ENCODE measurements at regions not wholly inside any gene's neighbourhood (a gene's known extent, or its start where the extent isn't known, plus 50 kb on each side); places are given as distances from the start of the nearest gene placed in this dataset.
"Not testable (repeated sequence)": the region's sequence is repeated elsewhere in the genome, so short reads cannot be mapped to it uniquely, and the experiment has no call there.

DNA sequence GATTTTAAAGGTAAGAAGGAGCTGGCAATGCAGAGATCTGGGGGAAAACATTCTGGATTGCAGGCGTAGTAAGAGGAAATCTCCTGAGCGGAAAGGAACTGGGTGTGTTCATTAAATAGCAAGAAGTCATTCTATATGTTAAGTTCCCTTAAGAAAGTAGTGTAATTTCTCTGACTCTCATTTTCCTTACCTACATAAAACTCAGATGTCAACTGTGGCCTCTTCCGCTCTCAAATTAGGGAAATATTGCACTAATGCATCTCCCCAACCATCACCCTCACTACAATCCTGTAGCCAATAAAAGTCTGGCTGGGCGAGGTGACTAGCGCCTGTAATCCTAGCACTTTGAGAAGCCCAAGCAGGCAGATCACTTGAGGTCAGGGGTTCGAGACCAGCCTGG, 89.0 kb upstream of the CDC42EP3 start:
- 59 to 81% (median 80%) methylated on average over 6 of the region's 6 CpGs for WGBS, 5 donors
- peak overlapping the region in 2 of 8 donors; percentile 85 for H3K27ac ChIP-seq
- TF ChIP-seq, protein P1, sequence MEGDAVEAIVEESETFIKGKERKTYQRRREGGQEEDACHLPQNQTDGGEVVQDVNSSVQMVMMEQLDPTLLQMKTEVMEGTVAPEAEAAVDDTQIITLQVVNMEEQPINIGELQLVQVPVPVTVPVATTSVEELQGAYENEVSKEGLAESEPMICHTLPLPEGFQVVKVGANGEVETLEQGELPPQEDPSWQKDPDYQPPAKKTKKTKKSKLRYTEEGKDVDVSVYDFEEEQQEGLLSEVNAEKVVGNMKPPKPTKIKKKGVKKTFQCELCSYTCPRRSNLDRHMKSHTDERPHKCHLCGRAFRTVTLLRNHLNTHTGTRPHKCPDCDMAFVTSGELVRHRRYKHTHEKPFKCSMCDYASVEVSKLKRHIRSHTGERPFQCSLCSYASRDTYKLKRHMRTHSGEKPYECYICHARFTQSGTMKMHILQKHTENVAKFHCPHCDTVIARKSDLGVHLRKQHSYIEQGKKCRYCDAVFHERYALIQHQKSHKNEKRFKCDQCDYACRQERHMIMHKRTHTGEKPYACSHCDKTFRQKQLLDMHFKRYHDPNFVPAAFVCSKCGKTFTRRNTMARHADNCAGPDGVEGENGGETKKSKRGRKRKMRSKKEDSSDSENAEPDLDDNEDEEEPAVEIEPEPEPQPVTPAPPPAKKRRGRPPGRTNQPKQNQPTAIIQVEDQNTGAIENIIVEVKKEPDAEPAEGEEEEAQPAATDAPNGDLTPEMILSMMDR (IDR thresholded peaks at IDR 0.05 in 8 of 11, conservative IDR thresholded peaks at IDR 0.05 in 3 of 11) = no peak
- TF ChIP-seq POLR2AphosphoS5 (IDR thresholded peaks at IDR 0.05) = no peak
- no peak for TF ChIP-seq POLR2A (IDR thresholded peaks at IDR 0.05)
- no peak overlapping the region for H3K4me3 ChIP-seq
- intact Hi-C loops (cut with DNase I; ENCODE audit: low total_unique reads) = no loop called here
- H3K4me1 ChIP-seq = peaks cover 0 to 16% (median 0%) of the 10 kb centered on the region in 6 donors
- H3K27me3 ChIP-seq (replicated peaks in 1 of 7) = no peaks in the 10 kb centered on the region
- H3K36me3 ChIP-seq = no peaks in the 10 kb centered on the region
- no peaks in the 10 kb centered on the region for H3K9me3 ChIP-seq
- no peak for DNase-seq

DNA sequence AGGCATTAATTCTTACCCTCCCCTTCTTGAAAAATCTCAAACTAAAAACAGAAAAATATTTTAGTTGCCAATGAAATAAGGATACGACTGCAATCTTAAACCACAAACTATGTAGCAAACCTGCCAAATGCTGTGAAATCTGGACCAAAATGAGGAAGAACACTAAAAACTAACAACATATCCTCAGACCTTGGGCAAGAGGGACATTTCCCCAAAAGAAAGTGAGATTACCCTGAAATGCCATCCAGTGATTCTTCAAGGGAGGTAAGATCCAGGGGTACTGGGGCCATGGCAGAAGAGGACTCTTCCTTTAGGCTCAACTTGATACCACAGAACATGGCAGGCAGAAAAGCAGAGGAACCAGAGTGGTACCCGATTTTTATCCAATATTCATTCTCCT, 90.8 kb upstream of the CDC42EP3 start:
- Histone ChIP-seq H3K4me1 (peaks cover 0 to 21% (median 1%) of the 10 kb centered on the region in 6 donors), H3K27ac (peak overlapping the region in 5 of 8 donors; percentile 55 to 85 (median 72)), H3K4me3 (peak overlapping the region in 1 of 8 donors; percentile 40)
- intact Hi-C loops (cut with DNase I; ENCODE audit: low total_unique reads); H3K36me3 ChIP-seq; H3K27me3 ChIP-seq (replicated peaks in 1 of 7); H3K9me3 ChIP-seq; DNase-seq: not testable (repeated sequence)
- WGBS, 5 donors = 50 to 74% (median 62%) methylated on average over 2 of the region's 2 CpGs

- H3K4me1 ChIP-seq = peaks cover 0 to 42% (median 5%) of the 10 kb centered on the region in 6 donors
- DNase-seq = no peak
- intact Hi-C loops (cut with DNase I; ENCODE audit: low total_unique reads) = no loop called here
- 3 to 15% (median 6%) methylated on average over 2 of the region's 2 CpGs for WGBS, 5 donors
- TF ChIP-seq POLR2AphosphoS5 (IDR thresholded peaks at IDR 0.05) (no peak), POLR2A (IDR thresholded peaks at IDR 0.05) (no peak)
- TF ChIP-seq, protein P1 (IDR thresholded peaks at IDR 0.05 in 8 of 11, conservative IDR thresholded peaks at IDR 0.05 in 3 of 11) = no peak
- H3K4me3 ChIP-seq = no peak overlapping the region
- no peaks in the 10 kb centered on the region for H3K27me3 ChIP-seq (replicated peaks in 1 of 7)
- peaks cover 0 to 3% (median 0%) of the 10 kb centered on the region in 8 donors for H3K9me3 ChIP-seq
- H3K36me3 ChIP-seq = no peaks in the 10 kb centered on the region
- H3K27ac ChIP-seq = peak overlapping the region in 5 of 8 donors; percentile 26 to 85 (median 61)
Measured at GRCh38 chr2:37764739-37765138, 93.3 kb upstream of the CDC42EP3 start.

GRCh38 chr2:37766106-37766505, 94.7 kb upstream of the CDC42EP3 start:
- H3K36me3 ChIP-seq = no peaks in the 10 kb centered on the region
- no peak for DNase-seq
- peaks cover 0 to 3% (median 0%) of the 10 kb centered on the region in 8 donors for H3K9me3 ChIP-seq
- H3K4me1 ChIP-seq = peaks cover 0 to 43% (median 5%) of the 10 kb centered on the region in 6 donors
- intact Hi-C loops (cut with DNase I; ENCODE audit: low total_unique reads) = no loop called here
- H3K4me3 ChIP-seq = no peak overlapping the region
- no peaks in the 10 kb centered on the region for H3K27me3 ChIP-seq (replicated peaks in 1 of 7)
- WGBS, 5 donors = 53 to 77% (median 66%) methylated on average over 3 of the region's 3 CpGs
- TF ChIP-seq POLR2AphosphoS5 (IDR thresholded peaks at IDR 0.05) (no peak), POLR2A (IDR thresholded peaks at IDR 0.05) (no peak)
- TF ChIP-seq, protein P1 (IDR thresholded peaks at IDR 0.05 in 8 of 11, conservative IDR thresholded peaks at IDR 0.05 in 3 of 11) = no peak
- peak overlapping the region in 5 of 8 donors; percentile 0 to 85 (median 33) for H3K27ac ChIP-seq

DNA sequence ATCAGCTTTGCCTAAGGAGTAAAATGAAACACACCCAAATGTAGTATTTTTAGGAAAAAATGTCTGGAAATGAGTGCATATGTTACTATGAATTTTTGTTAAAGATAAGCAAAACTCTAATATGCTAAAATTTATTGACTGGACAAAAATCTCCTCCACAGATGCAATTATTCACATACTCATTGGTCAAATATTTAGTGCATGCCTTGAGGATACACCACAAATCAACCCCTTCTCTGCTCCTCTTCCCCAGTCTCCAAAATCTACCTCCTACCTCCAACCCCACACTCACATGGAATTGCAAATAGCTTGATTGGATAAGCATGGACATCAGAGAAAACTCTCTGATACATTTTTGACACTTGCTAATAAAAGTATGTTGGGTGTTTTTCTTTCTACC, 95.6 kb upstream of the CDC42EP3 start:
- Histone ChIP-seq H3K36me3 (no peaks in the 10 kb centered on the region), H3K4me3 (no peak overlapping the region), H3K9me3 (peaks cover 0 to 3% (median 0%) of the 10 kb centered on the region in 8 donors), H3K4me1 (peaks cover 0 to 43% (median 5%) of the 10 kb centered on the region in 6 donors), H3K27ac (peak overlapping the region in 6 of 8 donors; percentile 52 to 86 (median 80)), H3K27me3 (replicated peaks in 1 of 7) (no peaks in the 10 kb centered on the region)
- no peak for TF ChIP-seq POLR2A (IDR thresholded peaks at IDR 0.05)
- TF ChIP-seq, protein P1 (IDR thresholded peaks at IDR 0.05 in 8 of 11, conservative IDR thresholded peaks at IDR 0.05 in 3 of 11) = no peak
- no peak for TF ChIP-seq POLR2AphosphoS5 (IDR thresholded peaks at IDR 0.05)
- no peak for DNase-seq
- intact Hi-C loops (cut with DNase I; ENCODE audit: low total_unique reads) = no loop called here
